ENCODE measurements at regions not wholly inside any gene's neighbourhood (a gene's known extent, or its start where the extent isn't known, plus 50 kb on each side); places are given as distances from the start of the nearest gene placed in this dataset.

GRCh38 chr3:64336488-64336887 lies 111.2 kb upstream of the PRICKLE2 start:
- DNase-seq (ENCODE audit: low read depth, low spot score): no peak
- H3K4me3 ChIP-seq (ENCODE audit: low read length): no peak overlapping the region

- H3K4me3 ChIP-seq (ENCODE audit: low read length): no peak overlapping the region
- DNase-seq (ENCODE audit: low read depth, low spot score): no peak
Observed at GRCh38 chr3:64332459-64333350, 107.4 kb upstream of the PRICKLE2 start.

GRCh38 chr3:64331605-64332004 lies 106.3 kb upstream of the PRICKLE2 start:
- DNase-seq (ENCODE audit: low read depth, low spot score): no peak
- H3K4me3 ChIP-seq (ENCODE audit: low read length): no peak overlapping the region

DNA sequence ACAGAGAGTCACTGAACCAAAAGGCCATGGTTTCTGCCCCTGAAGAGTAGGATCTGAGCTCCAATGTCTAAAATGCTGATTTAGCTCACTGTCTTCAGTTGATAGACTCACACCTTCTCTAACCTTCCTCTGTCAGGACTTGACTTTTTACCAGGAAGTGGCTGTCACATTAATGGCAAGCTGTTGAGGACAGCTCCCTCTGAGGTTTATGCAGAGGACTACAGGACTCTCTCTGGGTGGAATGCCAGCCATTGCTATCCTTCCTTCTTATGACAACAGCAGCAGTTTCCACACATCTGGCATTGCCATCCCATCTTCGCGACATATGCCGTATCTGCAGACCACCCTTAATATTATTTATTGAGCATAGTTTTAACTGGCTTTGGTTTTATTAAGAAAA lies 103.8 kb upstream of the PRICKLE2 start:
- no peak overlapping the region for H3K4me3 ChIP-seq (ENCODE audit: low read length)
- DNase-seq (ENCODE audit: low read depth, low spot score): no peak

- no peak overlapping the region for H3K4me3 ChIP-seq (ENCODE audit: low read length)
- DNase-seq (ENCODE audit: low read depth, low spot score): no peak
Observed at GRCh38 chr3:64327100-64327804, 102.0 kb upstream of the PRICKLE2 start.

- no peak overlapping the region for H3K4me3 ChIP-seq (ENCODE audit: low read length)
- DNase-seq (ENCODE audit: low read depth, low spot score): no peak
Observed at GRCh38 chr3:64321747-64322146, 96.5 kb upstream of the PRICKLE2 start.

DNA sequence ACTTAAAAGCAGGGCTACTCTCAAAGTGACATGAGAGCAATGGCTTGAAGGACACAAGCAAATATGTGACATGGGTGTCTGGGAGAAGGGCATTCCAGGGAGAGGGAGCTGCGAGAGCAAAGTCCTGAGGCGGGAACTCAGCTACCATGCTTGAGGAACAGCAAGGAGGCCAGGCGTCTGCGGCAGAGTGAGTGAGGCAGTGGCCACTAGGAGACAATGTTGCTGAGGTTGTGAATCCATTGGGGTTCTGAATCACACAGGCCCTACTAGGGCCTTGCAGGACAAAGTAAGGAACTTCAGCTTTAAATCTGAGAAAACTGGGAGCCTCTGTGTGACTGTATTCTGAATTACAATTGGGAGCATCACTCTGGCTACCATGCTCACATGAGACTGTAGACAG lies 94.1 kb upstream of the PRICKLE2 start:
- DNase-seq (ENCODE audit: low read depth, low spot score): no peak
- no peak overlapping the region for H3K4me3 ChIP-seq (ENCODE audit: low read length)

GRCh38 chr3:64318668-64319271 lies 93.5 kb upstream of the PRICKLE2 start:
- no peak for DNase-seq (ENCODE audit: low read depth, low spot score)
- no peak overlapping the region for H3K4me3 ChIP-seq (ENCODE audit: low read length)

GRCh38 chr3:64318001-64318400 lies 92.7 kb upstream of the PRICKLE2 start:
- DNase-seq (ENCODE audit: low read depth, low spot score): no peak
- no peak overlapping the region for H3K4me3 ChIP-seq (ENCODE audit: low read length)

GRCh38 chr3:64316971-64317370 lies 91.7 kb upstream of the PRICKLE2 start:
- H3K4me3 ChIP-seq (ENCODE audit: low read length): no peak overlapping the region
- no peak for DNase-seq (ENCODE audit: low read depth, low spot score)

DNA sequence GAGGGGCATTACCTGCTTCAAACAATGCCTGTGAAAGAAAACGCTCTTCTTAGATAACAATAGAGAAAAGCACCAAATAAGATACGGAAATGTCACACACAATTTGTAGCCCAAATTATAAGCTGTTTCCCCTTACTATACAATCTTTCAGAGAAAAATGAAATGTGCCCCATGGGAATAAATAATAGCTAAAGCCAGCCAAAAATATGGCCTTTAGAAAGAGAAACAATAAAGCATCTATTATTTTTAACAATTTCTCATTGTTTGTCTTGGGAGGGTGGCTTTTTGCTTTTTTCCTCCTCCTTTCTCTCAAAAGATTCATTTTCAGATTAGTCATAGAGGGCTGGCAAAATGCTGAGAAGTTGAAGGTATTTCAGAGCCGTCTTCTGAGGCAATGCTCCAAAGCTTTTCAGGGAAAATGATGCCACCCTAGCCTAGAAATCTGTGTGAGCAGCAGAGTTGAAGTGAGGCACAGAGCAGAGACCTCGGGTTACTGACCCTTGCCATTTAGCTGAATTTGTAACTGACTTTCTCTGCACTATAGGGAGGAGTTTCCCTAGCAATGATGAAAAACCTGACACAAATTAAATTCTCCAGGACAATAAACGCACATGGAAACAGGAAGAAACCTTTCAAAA lies 86.3 kb upstream of the PRICKLE2 start:
- no peak overlapping the region for H3K4me3 ChIP-seq (ENCODE audit: low read length)
- DNase-seq (ENCODE audit: low read depth, low spot score): no peak

GRCh38 chr3:64308931-64309330 lies 83.7 kb upstream of the PRICKLE2 start:
- no peak overlapping the region for H3K4me3 ChIP-seq (ENCODE audit: low read length)

DNA sequence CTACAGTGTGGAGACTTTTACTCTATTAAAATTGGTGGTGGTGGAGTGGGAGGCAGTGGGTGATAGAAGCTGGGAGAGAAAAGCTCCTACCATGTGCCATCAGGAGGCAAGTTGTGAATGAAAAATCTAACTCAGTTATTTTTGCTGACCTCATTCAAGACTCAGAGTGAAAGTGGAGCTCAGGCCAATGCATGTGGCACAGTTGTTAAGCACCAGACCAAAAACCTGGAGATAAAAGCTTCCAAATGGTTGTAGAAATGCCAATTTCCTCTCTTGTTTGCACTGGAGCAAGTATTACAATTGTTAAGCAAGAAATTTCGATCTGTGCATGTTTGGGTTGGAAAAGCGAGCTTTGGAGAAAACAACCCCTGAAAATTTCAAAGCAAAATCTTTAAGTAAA lies 81.5 kb upstream of the PRICKLE2 start:
- no peak overlapping the region for H3K4me3 ChIP-seq (ENCODE audit: low read length)
- no peak for DNase-seq (ENCODE audit: low read depth, low spot score)

More at GRCh38 chr3:64308931-64309330, 83.7 kb upstream of the PRICKLE2 start:
- DNase-seq (ENCODE audit: low read depth, low spot score): no peak

DNA sequence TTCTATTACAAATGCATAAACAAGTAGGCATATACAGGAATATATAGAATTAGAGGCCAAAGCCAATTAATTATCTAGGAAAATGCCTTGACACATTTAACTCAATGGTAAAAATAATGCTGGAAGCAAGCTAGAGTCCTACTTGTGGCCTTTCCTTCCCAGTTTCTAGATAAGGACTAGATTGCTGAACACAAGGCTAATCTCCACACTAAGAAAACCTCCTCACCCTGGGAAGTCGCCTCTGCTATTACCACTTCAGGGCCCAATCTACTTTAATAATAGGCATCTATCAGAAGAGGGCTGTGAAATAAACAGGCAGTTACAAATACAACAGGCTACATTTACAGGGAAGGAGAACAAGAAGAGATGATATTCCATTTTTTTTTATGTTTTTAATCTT lies 80.5 kb upstream of the PRICKLE2 start:
- no peak overlapping the region for H3K4me3 ChIP-seq (ENCODE audit: low read length)

DNA sequence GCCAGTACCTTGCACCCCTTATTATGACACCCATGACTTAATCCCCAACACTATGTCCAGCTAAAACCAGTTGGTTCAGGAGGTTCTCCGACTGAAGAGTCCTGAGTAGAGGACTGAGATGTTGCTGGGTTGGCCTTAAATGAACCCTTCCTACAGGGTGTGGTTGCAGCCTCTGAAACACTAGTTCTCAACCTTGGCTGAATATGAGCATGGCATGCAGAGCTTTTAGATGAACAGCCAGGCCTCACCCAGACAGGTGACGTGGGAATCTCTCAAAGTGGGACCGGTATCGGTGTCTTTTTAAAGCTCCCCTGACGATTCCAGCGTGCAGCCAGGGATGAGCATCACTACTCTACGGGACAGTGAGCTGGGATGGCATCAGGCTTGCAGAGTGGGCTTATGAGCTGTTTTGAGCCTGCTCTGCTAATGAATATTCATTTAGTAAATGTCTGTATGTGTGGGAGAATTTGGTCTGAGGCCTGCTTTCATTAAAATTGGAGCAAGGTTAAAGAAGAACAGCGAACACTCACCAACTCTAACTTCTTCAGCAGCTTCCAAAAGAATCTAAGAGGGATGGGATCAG lies 79.7 kb upstream of the PRICKLE2 start:
- DNase-seq (ENCODE audit: low read depth, low spot score): no peak
- no peak overlapping the region for H3K4me3 ChIP-seq (ENCODE audit: low read length)

More for the DNA sequence above, 80.5 kb upstream of the PRICKLE2 start:
- DNase-seq (ENCODE audit: low read depth, low spot score): no peak

GRCh38 chr3:64303881-64304280 lies 78.6 kb upstream of the PRICKLE2 start:
- DNase-seq (ENCODE audit: low read depth, low spot score): no peak
- H3K4me3 ChIP-seq (ENCODE audit: low read length): no peak overlapping the region

DNA sequence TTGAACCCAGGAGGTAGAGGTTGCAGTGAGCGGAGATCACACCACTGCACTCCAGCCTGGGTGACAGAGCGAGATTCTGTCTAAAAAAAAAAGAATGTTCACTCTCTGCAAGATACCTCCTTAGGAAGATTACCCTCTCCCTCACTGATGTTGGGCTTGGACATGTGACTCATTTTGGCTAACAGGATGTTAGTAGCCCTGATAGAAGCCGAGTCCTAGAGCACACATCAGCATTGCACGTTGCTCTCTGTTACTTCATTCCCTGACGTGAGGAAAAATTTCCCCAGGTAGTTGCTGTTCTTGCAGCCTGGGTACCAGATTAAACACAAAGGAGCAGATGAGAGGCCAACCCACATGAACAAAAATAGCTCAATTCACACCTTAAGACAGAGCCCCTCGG lies 78.1 kb upstream of the PRICKLE2 start:
- DNase-seq (ENCODE audit: low read depth, low spot score): no peak
- H3K4me3 ChIP-seq (ENCODE audit: low read length): no peak overlapping the region

- DNase-seq (ENCODE audit: low read depth, low spot score): no peak
- H3K4me3 ChIP-seq (ENCODE audit: low read length): no peak overlapping the region
Observed at GRCh38 chr3:64301476-64301875, 76.2 kb upstream of the PRICKLE2 start.

- H3K4me3 ChIP-seq (ENCODE audit: low read length): no peak overlapping the region
- no peak for DNase-seq (ENCODE audit: low read depth, low spot score)
Observed at GRCh38 chr3:64300790-64301423, 75.6 kb upstream of the PRICKLE2 start.
